NCI-H1436 (cell line): ENCODE measurements at regions not wholly inside any gene's neighbourhood (a gene's known extent, or its start where the extent isn't known, plus 50 kb on each side); places are given as distances from the start of the nearest gene placed in this dataset.

Source experiments
- DNase-seq: peaks from one replicate; lab custom pipeline; 2025; lab: John Stamatoyannopoulos, UW

GRCh38 chr2:146131785-146132184, 1611.9 kb upstream of the ZEB2 start:
- no peak for DNase-seq

GRCh38 chr2:146131048-146131447, 1611.1 kb upstream of the ZEB2 start:
- no peak for DNase-seq

GRCh38 chr2:146130290-146130689, 1610.4 kb upstream of the ZEB2 start:
- DNase-seq = no peak

GRCh38 chr2:146129231-146129630, 1609.3 kb upstream of the ZEB2 start:
- DNase-seq = no peak

- DNase-seq = no peak
These were observed 1608.3 kb upstream of the ZEB2 start for GRCh38 chr2:146128216-146128615.

- no peak for DNase-seq
These were observed 1605.6 kb upstream of the ZEB2 start for GRCh38 chr2:146125551-146125950.

- no peak for DNase-seq
These were observed 1604.8 kb upstream of the ZEB2 start for GRCh38 chr2:146124741-146125140.

GRCh38 chr2:146123714-146124113, 1603.8 kb upstream of the ZEB2 start:
- no peak for DNase-seq

GRCh38 chr2:146123256-146123655, 1603.3 kb upstream of the ZEB2 start:
- DNase-seq = no peak

GRCh38 chr2:146119586-146119985, 1599.7 kb upstream of the ZEB2 start:
- DNase-seq = no peak

GRCh38 chr2:146108993-146109392, 1589.1 kb upstream of the ZEB2 start:
- DNase-seq = no peak

GRCh38 chr2:146094185-146094584, 1574.3 kb upstream of the ZEB2 start:
- no peak for DNase-seq

- no peak for DNase-seq
These were observed 1561.5 kb upstream of the ZEB2 start for GRCh38 chr2:146081459-146081858.

- no peak for DNase-seq
These were observed 1561.0 kb upstream of the ZEB2 start for GRCh38 chr2:146080925-146081324.

- DNase-seq = no peak
These were observed 1559.3 kb upstream of the ZEB2 start for GRCh38 chr2:146079216-146079615.

- DNase-seq = no peak
These were observed 1557.2 kb upstream of the ZEB2 start for GRCh38 chr2:146077156-146077555.

- no peak for DNase-seq
These were observed 1548.1 kb upstream of the ZEB2 start for GRCh38 chr2:146068051-146068450.

GRCh38 chr2:146048141-146048540, 1528.2 kb upstream of the ZEB2 start:
- DNase-seq = no peak

GRCh38 chr2:146041274-146041910, 1521.5 kb upstream of the ZEB2 start:
- no peak for DNase-seq

- no peak for DNase-seq
These were observed 1520.1 kb upstream of the ZEB2 start for GRCh38 chr2:146040051-146040450.

GRCh38 chr2:146038014-146038413, 1518.1 kb upstream of the ZEB2 start:
- no peak for DNase-seq

GRCh38 chr2:146037334-146037870, 1517.5 kb upstream of the ZEB2 start:
- no peak for DNase-seq

- no peak for DNase-seq
These were observed 1511.2 kb upstream of the ZEB2 start for GRCh38 chr2:146031158-146031557.

- no peak for DNase-seq
These were observed 1507.2 kb upstream of the ZEB2 start for GRCh38 chr2:146027156-146027555.
